A673 (cell line): ENCODE measurements at regions not wholly inside any gene's neighbourhood (a gene's known extent, or its start where the extent isn't known, plus 50 kb on each side); places are given as distances from the start of the nearest gene placed in this dataset.

ENCODE experiments used
- BruUV-seq: library from RNA; stranded (reverse); fragments of 400-500 nt; replicated peaks from 2 replicates; lab custom pipeline; 2021; lab: Mats Ljungman, UMichigan
- CTCF ChIA-PET: fragments of 300-600 bp; sonication (Branson Sonifier 250); formaldehyde crosslinking; loops from one replicate; lab custom pipeline; 2022; ENCODE audit warnings: antibody characterized with exemption; lab: Charles Lee
- POLR2A ChIA-PET: fragments of 300-600 bp; sonication (Branson Sonifier 250); formaldehyde crosslinking; loops from one replicate; lab custom pipeline; 2022; ENCODE audit warnings: antibody characterized with exemption; ENCODE audit not compliant: low non-redundant PET; lab: Charles Lee
- DNase-seq: peaks from one replicate; pipeline ENCODE4 v3.0.0-alpha.2; 2015; ENCODE audit warnings: low spot score
- H3K27ac ChIP-seq: fragments of 200-600 bp; sonication (generic); 2 replicates; pipeline ENCODE4 v1.5.1; 2016; ENCODE audit warnings: mixed run types, low read depth, mild to moderate bottlenecking, mixed read lengths, antibody characterized with exemption, low read length; ENCODE audit not compliant: poor library complexity, severe bottlenecking
- H3K27me3 ChIP-seq: fragments of 200-600 bp; sonication (generic); replicated peaks from 2 replicates; pipeline ENCODE4 v1.6.1; 2017; ENCODE audit warnings: mixed run types, low read depth, mild to moderate bottlenecking, mixed read lengths, antibody characterized with exemption, low read length; ENCODE audit not compliant: insufficient read depth, poor library complexity
- H3K36me3 ChIP-seq: fragments of 200-600 bp; sonication (generic); 2 replicates; pipeline ENCODE4 v1.6.1; 2016; ENCODE audit warnings: mixed run types, mild to moderate bottlenecking, mixed read lengths, antibody characterized with exemption, low read length; ENCODE audit not compliant: insufficient read depth, poor library complexity, severe bottlenecking
- H3K4me1 ChIP-seq: fragments of 200-600 bp; sonication (generic); 2 replicates; pipeline ENCODE4 v1.6.1; 2017; ENCODE audit warnings: mixed run types, mild to moderate bottlenecking, mixed read lengths, antibody characterized with exemption, low read length; ENCODE audit not compliant: insufficient read depth, poor library complexity, severe bottlenecking
- H3K4me3 ChIP-seq: fragments of 200-600 bp; sonication (generic); 2 replicates; pipeline ENCODE4 v1.5.1; 2016; ENCODE audit warnings: low read depth, mixed run types, mild to moderate bottlenecking, mixed read lengths, low read length; ENCODE audit not compliant: poor library complexity, severe bottlenecking
- H3K9me3 ChIP-seq: fragments of 200-600 bp; sonication (generic); 2 replicates; pipeline ENCODE4 v1.6.1; 2016; ENCODE audit warnings: mixed run types, low read depth, mild to moderate bottlenecking, mixed read lengths, antibody characterized with exemption, low read length; ENCODE audit not compliant: poor library complexity, severe bottlenecking
- CTCF ChIP-seq: fragments of 300-800, 200-600 bp; sonication (generic); conservative IDR thresholded peaks from 2 replicates; pipeline ENCODE4 v1.5.1; 2017; ENCODE audit warnings: low read depth, mild to moderate bottlenecking, antibody characterized with exemption, low read length, moderate library complexity, mixed read lengths
- EZH2 ChIP-seq: fragments of 200-600 bp; sonication (generic); IDR thresholded peaks from 2 replicates; pipeline ENCODE4 v1.6.1; 2017; ENCODE audit warnings: borderline replicate concordance, low read depth, mild to moderate bottlenecking, mixed read lengths, antibody characterized with exemption, low read length; ENCODE audit not compliant: poor library complexity, severe bottlenecking
- intact Hi-C: fragments of 100-400 bp; cut with micrococcal nuclease; formaldehyde crosslinking; loops from one replicate; pipeline ENCODE4 v1.10.0; 2022; ENCODE audit not compliant: unreplicated experiment

GRCh38 chr11:71108013-71108865 is 144.1 kb downstream of the SHANK2 start:
- Histone ChIP-seq H3K9me3 (no peaks in the 10 kb centered on the region), H3K4me3 (no peak overlapping the region), H3K27me3 (peaks cover 4% of the 10 kb centered on the region), H3K27ac (no peak overlapping the region), H3K4me1 (no peaks in the 10 kb centered on the region), H3K36me3 (no peaks in the 10 kb centered on the region)
- intact Hi-C loops = no loop called here
- no peak for DNase-seq
- ChIA-PET POLR2A (no interaction called here), CTCF (no interaction called here)
- no TSS peak for BruUV-seq
- no peak for TF ChIP-seq CTCF
- TF ChIP-seq EZH2 = no peak

DNA sequence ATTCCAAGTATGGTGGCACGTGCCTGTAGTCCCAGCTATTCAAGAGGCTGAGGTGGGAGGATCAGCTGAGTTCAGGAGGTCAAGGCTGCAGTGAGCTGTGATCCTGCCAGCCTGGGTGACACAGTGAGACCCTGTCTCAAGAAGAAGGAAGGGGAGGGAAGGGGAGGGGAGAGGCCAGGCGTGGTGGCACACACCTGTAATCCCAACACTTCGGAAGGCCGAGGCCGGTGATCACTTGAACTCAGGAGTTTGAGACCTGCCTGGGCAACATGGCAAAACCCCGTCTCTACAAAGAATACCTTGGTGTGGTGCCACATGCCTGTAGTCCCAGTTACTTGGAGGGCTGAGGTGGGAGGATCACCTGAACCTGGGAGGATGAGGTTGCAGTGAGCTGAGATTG is 145.7 kb downstream of the SHANK2 start:
- no peaks in the 10 kb centered on the region for H3K36me3 ChIP-seq
- no peaks in the 10 kb centered on the region for H3K4me1 ChIP-seq
- peaks cover 5% of the 10 kb centered on the region for H3K27me3 ChIP-seq
- no peak for DNase-seq
- H3K9me3 ChIP-seq = no peaks in the 10 kb centered on the region
- intact Hi-C loops = no loop called here
- no peak overlapping the region for H3K4me3 ChIP-seq
- no peak overlapping the region for H3K27ac ChIP-seq
- BruUV-seq = no TSS peak
- ChIA-PET CTCF (no interaction called here), POLR2A (interaction anchor here (0.6 kb wide), 1 partner anchor 1524 kb away, joined by 8 read pairs; no protein-coding TSS in a partner anchor)
- TF ChIP-seq EZH2 (no peak), CTCF (no peak)

GRCh38 chr11:71103266-71103665 is 149.1 kb downstream of the SHANK2 start:
- no peak for DNase-seq
- Histone ChIP-seq H3K27me3 (peaks cover 5% of the 10 kb centered on the region), H3K4me3 (no peak overlapping the region), H3K9me3 (no peaks in the 10 kb centered on the region), H3K27ac (no peak overlapping the region), H3K36me3 (no peaks in the 10 kb centered on the region), H3K4me1 (no peaks in the 10 kb centered on the region)
- no TSS peak for BruUV-seq
- intact Hi-C loops = no loop called here
- CTCF ChIA-PET = no interaction called here
- POLR2A ChIA-PET = no interaction called here
- TF ChIP-seq CTCF (no peak), EZH2 (no peak)
